ENCODE measurements at regions not wholly inside any gene's neighbourhood (a gene's known extent, or its start where the extent isn't known, plus 50 kb on each side); places are given as distances from the start of the nearest gene placed in this dataset.

GRCh38 chr7:119640326-119640725 lies 632.6 kb upstream of the KCND2 start:
- no peaks in the 10 kb centered on the region for H3K36me3 ChIP-seq (ENCODE audit: control insufficient read depth, insufficient read depth, low read length)
- H3K4me1 ChIP-seq (ENCODE audit: control insufficient read depth, insufficient read depth, low read length), result no peaks in the 10 kb centered on the region
- no peak overlapping the region for H3K4me3 Mint-ChIP-seq
- H3K27ac Mint-ChIP-seq, result no peak overlapping the region
- H3K9me3 ChIP-seq (ENCODE audit: control insufficient read depth, insufficient read depth, low read length), result peaks cover 4% of the 10 kb centered on the region
- H3K36me3 Mint-ChIP-seq, result peaks cover 42% of the 10 kb centered on the region
- DNase-seq (no peak), ATAC-seq (no peak)
- no peaks in the 10 kb centered on the region for H3K4me1 Mint-ChIP-seq
- WGBS (ENCODE audit: insufficient coverage), result 89% methylated on average over 3 of the region's 4 CpGs
- H3K27me3 ChIP-seq (ENCODE audit: control insufficient read depth, insufficient read depth, low read length), result no peaks in the 10 kb centered on the region
- H3K27ac ChIP-seq (ENCODE audit: low read length), result no peak overlapping the region
- TF ChIP-seq CTCF (IDR thresholded peaks at IDR 0.05), result no peak
- no peak overlapping the region for H3K4me3 ChIP-seq (ENCODE audit: low read length)
- H3K27me3 Mint-ChIP-seq (ENCODE audit: low read depth in 2 of 2), result no peaks in the 10 kb centered on the region
- intact Hi-C loops (cut with micrococcal nuclease), result no loop called here
- H3K9me3 Mint-ChIP-seq, result peaks cover 20 to 31% of the 10 kb centered on the region in 2 donors

GRCh38 chr7:119640861-119641260 lies 632.1 kb upstream of the KCND2 start:
- Mint-ChIP-seq H3K4me3 (no peak overlapping the region), H3K36me3 (peaks cover 40% of the 10 kb centered on the region), H3K27me3 (ENCODE audit: low read depth in 2 of 2) (no peaks in the 10 kb centered on the region), H3K27ac (no peak overlapping the region), H3K4me1 (no peaks in the 10 kb centered on the region), H3K9me3 (peaks cover 20 to 32% of the 10 kb centered on the region in 2 donors)
- intact Hi-C loops (cut with micrococcal nuclease), result no loop called here
- Histone ChIP-seq H3K4me3 (ENCODE audit: low read length) (no peak overlapping the region), H3K27me3 (ENCODE audit: control insufficient read depth, insufficient read depth, low read length) (no peaks in the 10 kb centered on the region), H3K36me3 (ENCODE audit: control insufficient read depth, insufficient read depth, low read length) (no peaks in the 10 kb centered on the region), H3K27ac (ENCODE audit: low read length) (no peak overlapping the region), H3K9me3 (ENCODE audit: control insufficient read depth, insufficient read depth, low read length) (peaks cover 4% of the 10 kb centered on the region), H3K4me1 (ENCODE audit: control insufficient read depth, insufficient read depth, low read length) (no peaks in the 10 kb centered on the region)
- no peak for DNase-seq
- TF ChIP-seq CTCF (IDR thresholded peaks at IDR 0.05), result no peak
- WGBS (ENCODE audit: insufficient coverage), result 82% methylated on average over 4 of the region's 4 CpGs
- no peak for ATAC-seq

- WGBS (ENCODE audit: insufficient coverage), result 85% methylated on average over 6 of the region's 6 CpGs
- no peak overlapping the region for H3K4me3 ChIP-seq (ENCODE audit: low read length)
- peaks cover 4% of the 10 kb centered on the region for H3K9me3 ChIP-seq (ENCODE audit: control insufficient read depth, insufficient read depth, low read length)
These were observed 629.4 kb upstream of the KCND2 start for GRCh38 chr7:119643558-119643957.

More at GRCh38 chr7:119643558-119643957, 629.4 kb upstream of the KCND2 start:
- DNase-seq (no peak), ATAC-seq (no peak)
- no peak overlapping the region for H3K27ac ChIP-seq (ENCODE audit: low read length)
- Mint-ChIP-seq H3K36me3 (peaks cover 20% of the 10 kb centered on the region), H3K9me3 (peaks cover 12 to 23% of the 10 kb centered on the region in 2 donors), H3K4me3 (no peak overlapping the region), H3K4me1 (no peaks in the 10 kb centered on the region), H3K27me3 (ENCODE audit: low read depth in 2 of 2) (no peaks in the 10 kb centered on the region), H3K27ac (no peak overlapping the region)
- intact Hi-C loops (cut with micrococcal nuclease), result no loop called here
- H3K4me1 ChIP-seq (ENCODE audit: control insufficient read depth, insufficient read depth, low read length), result no peaks in the 10 kb centered on the region
- H3K36me3 ChIP-seq (ENCODE audit: control insufficient read depth, insufficient read depth, low read length), result no peaks in the 10 kb centered on the region
- no peak for TF ChIP-seq CTCF (IDR thresholded peaks at IDR 0.05)
- no peaks in the 10 kb centered on the region for H3K27me3 ChIP-seq (ENCODE audit: control insufficient read depth, insufficient read depth, low read length)

All from natural killer cell (primary cell).